ENCODE measurements at regions not wholly inside any gene's neighbourhood (a gene's known extent, or its start where the extent isn't known, plus 50 kb on each side); places are given as distances from the start of the nearest gene placed in this dataset.

DNA sequence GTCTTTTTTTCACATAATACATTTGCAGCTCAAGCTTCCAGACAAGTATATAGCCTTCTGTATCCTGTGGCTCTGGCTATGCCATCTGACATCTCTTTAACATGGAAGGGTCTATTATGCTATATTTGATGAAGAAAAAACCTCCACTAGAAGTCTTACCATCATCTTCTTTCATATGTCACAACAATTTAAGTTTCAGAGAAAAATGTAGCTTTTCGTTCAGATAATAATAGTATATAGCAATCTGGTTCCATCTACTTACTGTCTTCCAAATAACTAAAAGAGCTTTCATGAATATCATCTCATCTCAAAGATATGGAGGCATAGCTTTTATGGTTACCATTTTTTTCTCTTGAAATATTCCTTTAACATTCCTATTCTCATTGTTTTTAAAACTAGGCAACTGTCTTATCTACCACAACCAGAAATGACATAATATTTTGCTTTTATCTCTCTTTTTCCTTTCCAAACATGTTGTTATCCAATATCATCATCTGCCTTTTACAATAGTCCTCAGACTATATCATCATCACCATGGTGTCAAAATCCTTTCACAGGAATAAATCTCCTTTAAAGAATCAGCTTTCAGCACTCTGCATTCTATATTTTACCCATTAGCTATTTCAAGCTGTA is 1005.1 kb downstream of the PDHA2 start:
- Mint-ChIP-seq H3K4me1 (ENCODE audit: low read depth, unreplicated experiment) (no peaks in the 10 kb centered on the region), H3K9me3 (ENCODE audit: unreplicated experiment) (no peaks in the 10 kb centered on the region), H3K4me3 (ENCODE audit: unreplicated experiment) (no peak overlapping the region), H3K27ac (ENCODE audit: unreplicated experiment) (no peak overlapping the region), H3K36me3 (ENCODE audit: unreplicated experiment) (no peaks in the 10 kb centered on the region), H3K27me3 (ENCODE audit: unreplicated experiment) (no peaks in the 10 kb centered on the region)
- DNase-seq: no peak
- TF ChIP-seq, protein P1, sequence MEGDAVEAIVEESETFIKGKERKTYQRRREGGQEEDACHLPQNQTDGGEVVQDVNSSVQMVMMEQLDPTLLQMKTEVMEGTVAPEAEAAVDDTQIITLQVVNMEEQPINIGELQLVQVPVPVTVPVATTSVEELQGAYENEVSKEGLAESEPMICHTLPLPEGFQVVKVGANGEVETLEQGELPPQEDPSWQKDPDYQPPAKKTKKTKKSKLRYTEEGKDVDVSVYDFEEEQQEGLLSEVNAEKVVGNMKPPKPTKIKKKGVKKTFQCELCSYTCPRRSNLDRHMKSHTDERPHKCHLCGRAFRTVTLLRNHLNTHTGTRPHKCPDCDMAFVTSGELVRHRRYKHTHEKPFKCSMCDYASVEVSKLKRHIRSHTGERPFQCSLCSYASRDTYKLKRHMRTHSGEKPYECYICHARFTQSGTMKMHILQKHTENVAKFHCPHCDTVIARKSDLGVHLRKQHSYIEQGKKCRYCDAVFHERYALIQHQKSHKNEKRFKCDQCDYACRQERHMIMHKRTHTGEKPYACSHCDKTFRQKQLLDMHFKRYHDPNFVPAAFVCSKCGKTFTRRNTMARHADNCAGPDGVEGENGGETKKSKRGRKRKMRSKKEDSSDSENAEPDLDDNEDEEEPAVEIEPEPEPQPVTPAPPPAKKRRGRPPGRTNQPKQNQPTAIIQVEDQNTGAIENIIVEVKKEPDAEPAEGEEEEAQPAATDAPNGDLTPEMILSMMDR (IDR thresholded peaks at IDR 0.05; ENCODE audit: partially characterized antibody, unreplicated experiment): no peak

DNA sequence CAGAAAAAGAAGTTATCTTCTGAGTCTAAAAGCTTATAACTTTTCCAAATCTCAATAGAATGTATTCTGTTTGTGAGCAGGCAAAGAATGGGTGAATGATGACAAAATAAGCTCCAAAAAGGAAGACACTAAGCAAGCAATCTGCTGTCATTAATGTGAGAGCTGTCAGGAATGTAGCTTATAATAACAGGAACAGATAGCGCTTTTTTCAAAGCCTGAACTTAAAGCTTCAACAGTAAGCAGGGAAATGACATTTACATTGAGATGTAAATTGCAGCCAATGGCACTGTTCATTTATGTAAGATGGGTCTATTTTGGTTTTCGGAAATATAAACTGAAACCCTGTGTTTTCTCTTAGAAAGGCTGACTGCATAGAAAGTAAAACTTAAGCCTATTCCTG is 1005.9 kb downstream of the PDHA2 start:
- no peaks in the 10 kb centered on the region for H3K4me1 Mint-ChIP-seq (ENCODE audit: low read depth, unreplicated experiment)

DNA sequence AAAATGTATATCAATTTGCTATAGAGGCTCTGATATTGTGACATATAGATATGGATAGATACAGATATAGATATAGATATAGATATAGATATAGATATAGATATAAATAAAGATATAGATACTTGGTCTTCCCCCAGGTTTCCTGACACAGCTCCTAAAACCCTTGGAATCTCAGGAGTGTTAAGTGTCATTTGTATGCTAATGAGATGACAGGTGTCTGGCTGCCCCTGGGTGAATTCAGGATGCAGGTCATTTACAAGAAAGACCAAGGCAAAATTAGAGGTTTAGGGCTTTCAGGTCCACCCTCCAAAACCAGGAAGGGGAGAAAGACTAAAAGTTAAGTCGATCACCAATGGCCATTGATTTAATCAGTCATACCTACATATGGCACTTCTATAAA is 1034.8 kb downstream of the PDHA2 start:
- Mint-ChIP-seq H3K4me1 (ENCODE audit: low read depth, unreplicated experiment) (no peaks in the 10 kb centered on the region), H3K4me3 (ENCODE audit: unreplicated experiment) (no peak overlapping the region), H3K9me3 (ENCODE audit: unreplicated experiment) (peaks cover 3% of the 10 kb centered on the region), H3K27me3 (ENCODE audit: unreplicated experiment) (no peaks in the 10 kb centered on the region), H3K36me3 (ENCODE audit: unreplicated experiment) (no peaks in the 10 kb centered on the region), H3K27ac (ENCODE audit: unreplicated experiment) (no peak overlapping the region)
- TF ChIP-seq, protein P1 (IDR thresholded peaks at IDR 0.05; ENCODE audit: partially characterized antibody, unreplicated experiment): no peak
- DNase-seq: no peak

More for the DNA sequence above, 1005.9 kb downstream of the PDHA2 start:
- no peak overlapping the region for H3K27ac Mint-ChIP-seq (ENCODE audit: unreplicated experiment)
- no peak for DNase-seq
- TF ChIP-seq, protein P1 (IDR thresholded peaks at IDR 0.05; ENCODE audit: partially characterized antibody, unreplicated experiment): no peak
- no peak overlapping the region for H3K4me3 Mint-ChIP-seq (ENCODE audit: unreplicated experiment)
- no peaks in the 10 kb centered on the region for H3K9me3 Mint-ChIP-seq (ENCODE audit: unreplicated experiment)
- no peaks in the 10 kb centered on the region for H3K36me3 Mint-ChIP-seq (ENCODE audit: unreplicated experiment)
- H3K27me3 Mint-ChIP-seq (ENCODE audit: unreplicated experiment): no peaks in the 10 kb centered on the region

GRCh38 chr4:96879527-96879926 is 1039.6 kb downstream of the PDHA2 start:
- no peak for DNase-seq
- TF ChIP-seq, protein P1 (IDR thresholded peaks at IDR 0.05; ENCODE audit: partially characterized antibody, unreplicated experiment): no peak
- Mint-ChIP-seq H3K27ac (ENCODE audit: unreplicated experiment) (no peak overlapping the region), H3K4me1 (ENCODE audit: low read depth, unreplicated experiment) (no peaks in the 10 kb centered on the region), H3K36me3 (ENCODE audit: unreplicated experiment) (no peaks in the 10 kb centered on the region), H3K9me3 (ENCODE audit: unreplicated experiment) (peaks cover 3% of the 10 kb centered on the region), H3K4me3 (ENCODE audit: unreplicated experiment) (no peak overlapping the region), H3K27me3 (ENCODE audit: unreplicated experiment) (no peaks in the 10 kb centered on the region)

GRCh38 chr4:96887857-96888256 is 1048.0 kb downstream of the PDHA2 start:
- no peaks in the 10 kb centered on the region for H3K9me3 Mint-ChIP-seq (ENCODE audit: unreplicated experiment)
- H3K27me3 Mint-ChIP-seq (ENCODE audit: unreplicated experiment): no peaks in the 10 kb centered on the region

More at GRCh38 chr4:96887857-96888256, 1048.0 kb downstream of the PDHA2 start:
- DNase-seq: no peak
- no peak overlapping the region for H3K4me3 Mint-ChIP-seq (ENCODE audit: unreplicated experiment)
- no peaks in the 10 kb centered on the region for H3K36me3 Mint-ChIP-seq (ENCODE audit: unreplicated experiment)
- TF ChIP-seq, protein P1 (IDR thresholded peaks at IDR 0.05; ENCODE audit: partially characterized antibody, unreplicated experiment): no peak
- H3K4me1 Mint-ChIP-seq (ENCODE audit: low read depth, unreplicated experiment): no peaks in the 10 kb centered on the region
- H3K27ac Mint-ChIP-seq (ENCODE audit: unreplicated experiment): no peak overlapping the region

All from glutamatergic neuron (in vitro differentiated cells).